A673 (cell line): ENCODE measurements at regions not wholly inside any gene's neighbourhood (a gene's known extent, or its start where the extent isn't known, plus 50 kb on each side); places are given as distances from the start of the nearest gene placed in this dataset.

ENCODE experiments used
- BruUV-seq: library from RNA; stranded (reverse); fragments of 400-500 nt; replicated peaks from 2 replicates; lab custom pipeline; 2021; lab: Mats Ljungman, UMichigan
- CTCF ChIA-PET: fragments of 300-600 bp; sonication (Branson Sonifier 250); formaldehyde crosslinking; loops from one replicate; lab custom pipeline; 2022; ENCODE audit warnings: antibody characterized with exemption; lab: Charles Lee
- POLR2A ChIA-PET: fragments of 300-600 bp; sonication (Branson Sonifier 250); formaldehyde crosslinking; loops from one replicate; lab custom pipeline; 2022; ENCODE audit warnings: antibody characterized with exemption; ENCODE audit not compliant: low non-redundant PET; lab: Charles Lee
- DNase-seq: peaks from one replicate; pipeline ENCODE4 v3.0.0-alpha.2; 2015; ENCODE audit warnings: low spot score
- H3K27ac ChIP-seq: fragments of 200-600 bp; sonication (generic); 2 replicates; pipeline ENCODE4 v1.5.1; 2016; ENCODE audit warnings: mixed run types, low read depth, mild to moderate bottlenecking, mixed read lengths, antibody characterized with exemption, low read length; ENCODE audit not compliant: poor library complexity, severe bottlenecking
- H3K27me3 ChIP-seq: fragments of 200-600 bp; sonication (generic); replicated peaks from 2 replicates; pipeline ENCODE4 v1.6.1; 2017; ENCODE audit warnings: mixed run types, low read depth, mild to moderate bottlenecking, mixed read lengths, antibody characterized with exemption, low read length; ENCODE audit not compliant: insufficient read depth, poor library complexity
- H3K36me3 ChIP-seq: fragments of 200-600 bp; sonication (generic); 2 replicates; pipeline ENCODE4 v1.6.1; 2016; ENCODE audit warnings: mixed run types, mild to moderate bottlenecking, mixed read lengths, antibody characterized with exemption, low read length; ENCODE audit not compliant: insufficient read depth, poor library complexity, severe bottlenecking
- H3K4me1 ChIP-seq: fragments of 200-600 bp; sonication (generic); 2 replicates; pipeline ENCODE4 v1.6.1; 2017; ENCODE audit warnings: mixed run types, mild to moderate bottlenecking, mixed read lengths, antibody characterized with exemption, low read length; ENCODE audit not compliant: insufficient read depth, poor library complexity, severe bottlenecking
- H3K4me3 ChIP-seq: fragments of 200-600 bp; sonication (generic); 2 replicates; pipeline ENCODE4 v1.5.1; 2016; ENCODE audit warnings: low read depth, mixed run types, mild to moderate bottlenecking, mixed read lengths, low read length; ENCODE audit not compliant: poor library complexity, severe bottlenecking
- H3K9me3 ChIP-seq: fragments of 200-600 bp; sonication (generic); 2 replicates; pipeline ENCODE4 v1.6.1; 2016; ENCODE audit warnings: mixed run types, low read depth, mild to moderate bottlenecking, mixed read lengths, antibody characterized with exemption, low read length; ENCODE audit not compliant: poor library complexity, severe bottlenecking
- CTCF ChIP-seq: fragments of 300-800, 200-600 bp; sonication (generic); conservative IDR thresholded peaks from 2 replicates; pipeline ENCODE4 v1.5.1; 2017; ENCODE audit warnings: low read depth, mild to moderate bottlenecking, antibody characterized with exemption, low read length, moderate library complexity, mixed read lengths
- EZH2 ChIP-seq: fragments of 200-600 bp; sonication (generic); IDR thresholded peaks from 2 replicates; pipeline ENCODE4 v1.6.1; 2017; ENCODE audit warnings: borderline replicate concordance, low read depth, mild to moderate bottlenecking, mixed read lengths, antibody characterized with exemption, low read length; ENCODE audit not compliant: poor library complexity, severe bottlenecking
- intact Hi-C: fragments of 100-400 bp; cut with micrococcal nuclease; formaldehyde crosslinking; loops from one replicate; pipeline ENCODE4 v1.10.0; 2022; ENCODE audit not compliant: unreplicated experiment

GRCh38 chr1:216847397-216848036 is 124.3 kb upstream of the ESRRG start:
- no peak overlapping the region for H3K27ac ChIP-seq
- H3K27me3 ChIP-seq, result peaks cover 7% of the 10 kb centered on the region
- H3K9me3 ChIP-seq, result no peaks in the 10 kb centered on the region
- CTCF ChIA-PET, result no interaction called here
- intact Hi-C loops, result no loop called here
- DNase-seq, result no peak
- POLR2A ChIA-PET, result no interaction called here
- H3K36me3 ChIP-seq, result no peaks in the 10 kb centered on the region
- no peak overlapping the region for H3K4me3 ChIP-seq
- no peak for TF ChIP-seq CTCF
- TF ChIP-seq EZH2, result no peak
- H3K4me1 ChIP-seq, result no peaks in the 10 kb centered on the region
- BruUV-seq, result no TSS peak

GRCh38 chr1:216846339-216846738 is 123.1 kb upstream of the ESRRG start:
- no peak for DNase-seq
- no peaks in the 10 kb centered on the region for H3K36me3 ChIP-seq
- TF ChIP-seq CTCF (no peak), EZH2 (no peak)
- ChIA-PET CTCF (no interaction called here), POLR2A (no interaction called here)
- no peaks in the 10 kb centered on the region for H3K9me3 ChIP-seq
- no peaks in the 10 kb centered on the region for H3K4me1 ChIP-seq
- H3K4me3 ChIP-seq, result no peak overlapping the region
- no TSS peak for BruUV-seq
- intact Hi-C loops, result no loop called here
- peaks cover 7% of the 10 kb centered on the region for H3K27me3 ChIP-seq
- no peak overlapping the region for H3K27ac ChIP-seq

- no peaks in the 10 kb centered on the region for H3K36me3 ChIP-seq
- ChIA-PET POLR2A (no interaction called here), CTCF (no interaction called here)
- H3K9me3 ChIP-seq, result no peaks in the 10 kb centered on the region
- intact Hi-C loops, result no loop called here
- H3K27ac ChIP-seq, result no peak overlapping the region
- TF ChIP-seq EZH2 (no peak), CTCF (no peak)
- no peak overlapping the region for H3K4me3 ChIP-seq
- BruUV-seq, result no TSS peak
- no peaks in the 10 kb centered on the region for H3K27me3 ChIP-seq
- no peaks in the 10 kb centered on the region for H3K4me1 ChIP-seq
- no peak for DNase-seq
Measured at GRCh38 chr1:216843409-216843808, 120.2 kb upstream of the ESRRG start.
